Hepatocyte (in vitro differentiated cells): ENCODE measurements at regions not wholly inside any gene's neighbourhood (a gene's known extent, or its start where the extent isn't known, plus 50 kb on each side); places are given as distances from the start of the nearest gene placed in this dataset.

ENCODE experiments used
- DNase-seq: peaks from one replicate; pipeline ENCODE4 v3.0.0-alpha.2; 2016; ENCODE audit warnings: low spot score
- H2AFZ ChIP-seq: fragments of 200-600 bp; sonication (generic); 2 replicates; pipeline ENCODE4 v1.6.0; 2016; ENCODE audit warnings: antibody characterized with exemption, mild to moderate bottlenecking
- H3K27ac ChIP-seq: fragments of 200-600 bp; sonication (generic); 2 replicates; pipeline ENCODE4 v1.5.1; 2016; ENCODE audit warnings: mild to moderate bottlenecking
- H3K27me3 ChIP-seq: fragments of 200-600 bp; sonication (generic); 2 replicates; pipeline ENCODE4 v1.6.1; 2016
- H3K36me3 ChIP-seq: fragments of 200-600 bp; sonication (generic); replicated peaks from 2 replicates; pipeline ENCODE4 v1.5.1; 2016; ENCODE audit warnings: low read depth; ENCODE audit not compliant: insufficient read depth
- H3K4me1 ChIP-seq: fragments of 200-600 bp; sonication (generic); 2 replicates; pipeline ENCODE4 v1.5.1; 2016; ENCODE audit warnings: mild to moderate bottlenecking, moderate library complexity; ENCODE audit not compliant: insufficient read depth
- H3K4me2 ChIP-seq: fragments of 200-600 bp; sonication (generic); 2 replicates; pipeline ENCODE4 v1.6.0; 2016
- H3K4me3 ChIP-seq: fragments of 200-600 bp; sonication (generic); 2 replicates; pipeline ENCODE4 v1.5.1; 2016; ENCODE audit warnings: mild to moderate bottlenecking
- H3K79me2 ChIP-seq: fragments of 200-600 bp; sonication (generic); 2 replicates; pipeline ENCODE4 v1.6.0; 2017; ENCODE audit warnings: mild to moderate bottlenecking
- H3K9me2 ChIP-seq: fragments of 200-600 bp; sonication (generic); replicated peaks from 2 replicates; pipeline ENCODE4 v1.6.0; 2017; ENCODE audit warnings: mild to moderate bottlenecking; ENCODE audit not compliant: insufficient read depth
- H3K9me3 ChIP-seq: fragments of 200-600 bp; sonication (generic); 2 replicates; pipeline ENCODE4 v1.5.1; 2016; ENCODE audit warnings: low read depth, mild to moderate bottlenecking
- H4K20me1 ChIP-seq: fragments of 200-600 bp; sonication (generic); 2 replicates; pipeline ENCODE4 v1.6.0; 2016; ENCODE audit warnings: mild to moderate bottlenecking; ENCODE audit not compliant: insufficient read depth, poor library complexity, severe bottlenecking
- EZH2 ChIP-seq: fragments of 200-600 bp; sonication (generic); IDR thresholded peaks from 2 replicates; pipeline ENCODE4 v1.6.1; 2016; ENCODE audit warnings: antibody characterized with exemption, mild to moderate bottlenecking, borderline replicate concordance
- EZH2phosphoT487 ChIP-seq: fragments of 200-600 bp; sonication (generic); IDR thresholded peaks from one replicate; pipeline ENCODE4 v1.6.1; 2018; ENCODE audit warnings: antibody characterized with exemption, mild to moderate bottlenecking, low read depth, moderate library complexity; ENCODE audit not compliant: unreplicated experiment, severe bottlenecking
- WGBS: methylation state at CpG from one replicate; pipeline ENCODE4 v1.1.6; 2016; ENCODE audit warnings: low lambda C conversion rate; ENCODE audit errors: missing lambda C conversion rate; 5-methylcytosine and 5-hydroxymethylcytosine counted together
- TF ChIP-seq, protein P1 (sequence below): fragments of 200-600 bp; sonication (generic); IDR thresholded peaks from 2 replicates; pipeline ENCODE4 v1.5.1; 2016; ENCODE audit warnings: antibody characterized with exemption, mild to moderate bottlenecking; ENCODE audit not compliant: poor library complexity

DNA sequence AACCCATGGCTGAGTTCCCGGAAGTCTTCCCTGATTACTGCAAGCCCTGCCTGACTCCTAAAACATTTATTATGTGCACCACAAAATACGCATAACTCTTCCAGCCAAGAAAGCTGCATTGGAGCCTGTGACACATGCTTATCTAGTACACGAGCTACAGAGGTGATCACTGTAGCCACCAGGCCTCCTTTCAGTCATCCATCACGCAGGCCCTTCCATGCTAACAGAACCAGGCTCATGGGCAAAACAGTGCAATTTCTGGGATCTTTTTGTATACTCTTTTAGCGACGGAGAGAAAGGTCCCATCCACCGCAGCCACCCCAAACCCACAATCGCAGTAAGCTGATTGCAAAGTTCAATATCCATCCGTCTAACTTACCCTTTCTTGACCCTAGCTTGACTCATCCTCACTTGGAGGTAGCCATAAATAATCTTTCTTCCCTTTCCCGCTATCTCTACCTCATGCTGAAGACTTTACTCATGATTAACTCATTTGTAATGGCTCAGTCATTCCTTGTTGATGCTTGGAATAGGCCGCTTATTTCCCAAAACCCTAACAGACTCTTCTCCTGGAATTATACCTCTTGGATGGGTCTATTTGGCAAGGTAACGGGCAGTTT lies 1203.5 kb downstream of the TYW1 start:
- no peaks in the 10 kb centered on the region for H3K79me2 ChIP-seq
- no peaks in the 10 kb centered on the region for H3K4me1 ChIP-seq
- 86% methylated on average over 12 of the region's 12 CpGs for WGBS
- H3K9me3 ChIP-seq = no peaks in the 10 kb centered on the region
- no peak overlapping the region for H3K27ac ChIP-seq
- no peak overlapping the region for H3K4me3 ChIP-seq
- DNase-seq = no peak
- no peaks in the 10 kb centered on the region for H4K20me1 ChIP-seq
- H3K27me3 ChIP-seq = no peaks in the 10 kb centered on the region
- H3K4me2 ChIP-seq = no peak overlapping the region
- H2AFZ ChIP-seq = no peak overlapping the region
- TF ChIP-seq EZH2phosphoT487 = no peak
- TF ChIP-seq, protein P1, sequence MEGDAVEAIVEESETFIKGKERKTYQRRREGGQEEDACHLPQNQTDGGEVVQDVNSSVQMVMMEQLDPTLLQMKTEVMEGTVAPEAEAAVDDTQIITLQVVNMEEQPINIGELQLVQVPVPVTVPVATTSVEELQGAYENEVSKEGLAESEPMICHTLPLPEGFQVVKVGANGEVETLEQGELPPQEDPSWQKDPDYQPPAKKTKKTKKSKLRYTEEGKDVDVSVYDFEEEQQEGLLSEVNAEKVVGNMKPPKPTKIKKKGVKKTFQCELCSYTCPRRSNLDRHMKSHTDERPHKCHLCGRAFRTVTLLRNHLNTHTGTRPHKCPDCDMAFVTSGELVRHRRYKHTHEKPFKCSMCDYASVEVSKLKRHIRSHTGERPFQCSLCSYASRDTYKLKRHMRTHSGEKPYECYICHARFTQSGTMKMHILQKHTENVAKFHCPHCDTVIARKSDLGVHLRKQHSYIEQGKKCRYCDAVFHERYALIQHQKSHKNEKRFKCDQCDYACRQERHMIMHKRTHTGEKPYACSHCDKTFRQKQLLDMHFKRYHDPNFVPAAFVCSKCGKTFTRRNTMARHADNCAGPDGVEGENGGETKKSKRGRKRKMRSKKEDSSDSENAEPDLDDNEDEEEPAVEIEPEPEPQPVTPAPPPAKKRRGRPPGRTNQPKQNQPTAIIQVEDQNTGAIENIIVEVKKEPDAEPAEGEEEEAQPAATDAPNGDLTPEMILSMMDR = no peak
- TF ChIP-seq EZH2 = no peak
- no peaks in the 10 kb centered on the region for H3K36me3 ChIP-seq
- H3K9me2 ChIP-seq = no peaks in the 10 kb centered on the region

DNA sequence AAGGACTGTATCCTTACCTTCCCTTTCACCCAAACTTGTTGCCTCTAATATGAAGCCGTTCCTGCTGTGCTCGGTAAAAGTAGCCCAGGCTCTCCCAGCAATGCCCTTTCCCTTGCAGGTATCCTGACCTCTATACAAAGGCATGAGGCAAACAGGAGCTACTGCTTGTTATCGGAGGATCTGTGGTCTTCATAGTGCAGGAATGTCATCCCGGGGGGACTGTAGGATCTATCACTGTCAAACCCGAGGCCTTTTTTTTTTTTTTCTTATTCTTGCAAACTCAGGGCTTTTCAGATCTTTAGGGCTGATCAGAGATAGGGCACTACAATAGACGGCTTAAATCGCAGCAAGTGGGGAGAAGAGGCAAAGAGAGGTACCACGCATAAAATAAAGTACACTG lies 1206.6 kb downstream of the TYW1 start:
- Histone ChIP-seq H2AFZ (no peak overlapping the region), H3K27me3 (no peaks in the 10 kb centered on the region), H3K9me3 (no peaks in the 10 kb centered on the region), H3K27ac (no peak overlapping the region), H3K4me2 (no peak overlapping the region), H3K4me3 (no peak overlapping the region), H3K79me2 (no peaks in the 10 kb centered on the region), H4K20me1 (no peaks in the 10 kb centered on the region), H3K36me3 (no peaks in the 10 kb centered on the region), H3K9me2 (no peaks in the 10 kb centered on the region), H3K4me1 (no peaks in the 10 kb centered on the region)
- TF ChIP-seq, protein P1 = no peak
- TF ChIP-seq EZH2 = no peak
- TF ChIP-seq EZH2phosphoT487 = no peak
- no peak for DNase-seq
- WGBS = 50% methylated on average over 8 of the region's 8 CpGs

DNA sequence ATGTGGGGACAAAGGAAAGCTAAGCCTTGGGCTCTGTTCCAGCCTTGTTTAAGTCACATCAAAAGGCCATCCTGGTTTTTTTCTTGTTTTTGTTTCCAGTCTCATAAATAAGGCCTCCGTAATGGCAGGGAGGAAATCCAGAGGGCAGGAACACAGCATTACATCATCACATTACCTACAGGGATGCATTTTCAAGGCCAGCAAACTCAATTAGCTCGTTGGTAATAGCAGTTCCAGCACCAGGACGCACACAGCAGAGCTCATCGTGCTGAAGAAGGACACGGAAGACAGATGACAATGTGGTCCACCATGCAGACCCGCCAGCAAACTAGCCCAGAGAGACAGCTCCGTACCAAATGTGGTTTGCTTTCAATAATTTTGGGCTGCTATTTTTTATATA lies 1209.2 kb downstream of the TYW1 start:
- H3K4me1 ChIP-seq = no peaks in the 10 kb centered on the region
- H3K9me3 ChIP-seq = no peaks in the 10 kb centered on the region
- 66% methylated on average over 7 of the region's 7 CpGs for WGBS
- H3K9me2 ChIP-seq = no peaks in the 10 kb centered on the region
- H3K36me3 ChIP-seq = no peaks in the 10 kb centered on the region
- no peaks in the 10 kb centered on the region for H3K27me3 ChIP-seq
- no peaks in the 10 kb centered on the region for H3K79me2 ChIP-seq
- H3K4me2 ChIP-seq = no peak overlapping the region
- H3K27ac ChIP-seq = no peak overlapping the region
- DNase-seq = no peak
- no peak overlapping the region for H3K4me3 ChIP-seq
- no peak overlapping the region for H2AFZ ChIP-seq
- H4K20me1 ChIP-seq = no peaks in the 10 kb centered on the region
- TF ChIP-seq EZH2phosphoT487 = no peak
- TF ChIP-seq EZH2 = no peak
- TF ChIP-seq, protein P1 = no peak
